Muscle of leg (tissue), 3 donors: ENCODE measurements at regions not wholly inside any gene's neighbourhood (a gene's known extent, or its start where the extent isn't known, plus 50 kb on each side); places are given as distances from the start of the nearest gene placed in this dataset.
A peak's percentile ranks its signal among the peaks of the same experiment; 100 is the strongest.

Experiments
- DNase-seq: peaks from one replicate; pipeline ENCODE4 v3.0.0; 2013
- H3K27ac ChIP-seq: one replicate; pipeline ENCODE4 v1.5.1; 2013; ENCODE audit warnings: mild to moderate bottlenecking, low read length, control low read depth
- H3K27me3 ChIP-seq: one replicate; pipeline ENCODE4 v1.6.1; 2013; ENCODE audit warnings: low read length; ENCODE audit not compliant: control insufficient read depth, insufficient read depth
- H3K36me3 ChIP-seq: one replicate; pipeline ENCODE4 v1.6.1; 2013; ENCODE audit warnings: low read length; ENCODE audit not compliant: control insufficient read depth, insufficient read depth
- H3K4me1 ChIP-seq: one replicate; pipeline ENCODE4 v1.6.1; 2013; ENCODE audit warnings: low read length; ENCODE audit not compliant: control insufficient read depth, insufficient read depth
- H3K4me3 ChIP-seq: one replicate; pipeline ENCODE4 v1.5.1; 2013; ENCODE audit warnings: low read length, control low read depth
- H3K9me3 ChIP-seq: replicated peaks from 2 replicates; pipeline ENCODE4 v1.6.1; 2013; ENCODE audit warnings: low read depth, low read length; ENCODE audit not compliant: control insufficient read depth
- WGBS: methylation state at CpG from one replicate; pipeline ENCODE4 v1.1.5; 2013; ENCODE audit warnings: missing lambda C conversion rate; ENCODE audit not compliant: insufficient coverage; 5-methylcytosine and 5-hydroxymethylcytosine counted together

DNA sequence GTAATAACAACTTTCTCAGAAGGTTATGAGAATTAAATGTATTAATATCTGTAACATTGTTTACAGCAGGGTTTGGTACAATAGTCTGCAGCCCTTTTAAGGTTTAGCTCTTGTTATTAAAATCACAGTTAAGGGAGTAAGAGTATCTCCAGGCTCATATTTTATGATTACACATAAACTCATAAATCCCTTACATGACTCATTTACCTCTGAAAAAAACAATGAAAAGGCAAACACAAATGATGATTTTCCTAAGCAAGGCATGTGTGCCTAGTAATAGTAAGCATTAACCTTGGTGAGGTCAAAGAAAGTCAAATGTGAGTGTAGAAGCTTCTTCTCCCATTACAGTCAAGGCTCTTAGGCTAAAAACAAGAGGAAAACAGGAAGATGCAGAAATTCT, 84.5 kb upstream of the ADGRL4 start:
- Histone ChIP-seq H3K9me3 (no peaks in the 10 kb centered on the region), H3K4me1 (no peaks in the 10 kb centered on the region)
- no peak for DNase-seq

DNA sequence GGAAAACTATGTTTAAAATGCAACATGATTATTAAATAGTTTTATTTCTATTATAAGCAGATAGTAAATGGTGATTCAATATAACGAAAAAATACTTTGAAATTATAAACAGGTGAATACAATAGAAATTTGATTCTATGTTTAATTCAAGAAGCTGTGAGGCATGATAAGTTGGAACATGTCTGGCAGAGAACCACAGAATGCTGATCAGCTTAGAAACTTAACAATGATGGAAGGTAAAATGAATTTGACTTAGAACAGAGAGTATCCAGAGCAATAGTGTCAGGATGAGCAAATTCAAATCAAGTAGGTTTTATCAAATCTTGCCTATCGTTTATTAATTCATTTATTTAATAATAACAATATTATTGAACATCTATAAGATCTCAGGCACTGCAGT, 83.4 kb upstream of the ADGRL4 start:
- no peaks in the 10 kb centered on the region for H3K9me3 ChIP-seq
- H3K27me3 ChIP-seq: no peaks in the 10 kb centered on the region
- H3K27ac ChIP-seq: no peak overlapping the region
- H3K4me3 ChIP-seq: no peak overlapping the region
- no peaks in the 10 kb centered on the region for H3K4me1 ChIP-seq
- no peaks in the 10 kb centered on the region for H3K36me3 ChIP-seq
- no CpG with 5 or more reads among the region's 2 CpGs for WGBS
- no peak for DNase-seq

More for the DNA sequence above, 84.5 kb upstream of the ADGRL4 start:
- no peak overlapping the region for H3K4me3 ChIP-seq
- H3K27me3 ChIP-seq: no peaks in the 10 kb centered on the region
- no peak overlapping the region for H3K27ac ChIP-seq
- H3K36me3 ChIP-seq: no peaks in the 10 kb centered on the region

DNA sequence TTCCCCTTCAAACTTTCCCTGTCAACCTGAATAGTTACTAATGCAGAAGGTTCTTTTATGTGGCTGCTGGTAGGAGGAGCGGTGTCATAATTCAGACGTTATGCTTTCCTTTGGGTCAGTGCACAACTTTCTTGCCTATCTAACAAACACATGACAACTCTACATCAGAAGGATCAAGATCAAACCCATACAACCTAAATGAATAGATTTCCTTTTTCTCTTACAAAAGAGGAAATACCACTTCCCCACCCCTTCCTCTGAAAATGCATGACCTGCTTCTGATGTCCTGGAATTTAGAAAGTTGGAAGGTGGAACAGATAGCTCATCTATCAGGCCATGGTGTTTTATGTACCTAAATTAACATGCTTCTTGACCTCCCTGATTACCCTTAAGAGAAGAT, 75.7 kb upstream of the ADGRL4 start:
- Histone ChIP-seq H3K27me3 (no peaks in the 10 kb centered on the region), H3K27ac (no peak overlapping the region), H3K4me3 (no peak overlapping the region), H3K4me1 (peaks cover 3% of the 10 kb centered on the region), H3K36me3 (no peaks in the 10 kb centered on the region), H3K9me3 (no peaks in the 10 kb centered on the region)
- no peak for DNase-seq
- 100% methylated on average over 2 of the region's 2 CpGs for WGBS

DNA sequence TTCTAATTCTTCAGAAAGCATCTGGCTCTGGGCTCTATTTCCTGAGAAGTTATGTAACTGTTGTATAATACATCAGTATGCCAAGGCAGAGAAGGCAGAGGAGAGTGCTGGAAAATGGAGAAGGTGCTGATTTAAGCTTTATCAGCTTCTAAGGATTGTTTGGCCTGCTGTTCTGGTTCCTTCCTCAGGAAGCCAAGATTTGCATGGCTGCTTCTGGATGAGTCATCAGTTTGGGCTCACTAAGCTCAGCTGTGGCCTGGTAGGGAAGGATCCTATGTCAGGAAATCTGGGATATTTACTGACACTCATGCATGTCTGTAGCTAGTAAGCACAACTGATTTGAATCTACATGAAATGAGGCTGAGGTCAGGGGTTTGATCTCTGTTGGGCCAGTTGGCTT, 73.2 kb upstream of the ADGRL4 start:
- Histone ChIP-seq H3K27ac (no peak overlapping the region), H3K4me3 (no peak overlapping the region), H3K27me3 (no peaks in the 10 kb centered on the region), H3K9me3 (no peaks in the 10 kb centered on the region), H3K4me1 (peaks cover 3% of the 10 kb centered on the region), H3K36me3 (no peaks in the 10 kb centered on the region)
- peak; percentile 70 for DNase-seq

DNA sequence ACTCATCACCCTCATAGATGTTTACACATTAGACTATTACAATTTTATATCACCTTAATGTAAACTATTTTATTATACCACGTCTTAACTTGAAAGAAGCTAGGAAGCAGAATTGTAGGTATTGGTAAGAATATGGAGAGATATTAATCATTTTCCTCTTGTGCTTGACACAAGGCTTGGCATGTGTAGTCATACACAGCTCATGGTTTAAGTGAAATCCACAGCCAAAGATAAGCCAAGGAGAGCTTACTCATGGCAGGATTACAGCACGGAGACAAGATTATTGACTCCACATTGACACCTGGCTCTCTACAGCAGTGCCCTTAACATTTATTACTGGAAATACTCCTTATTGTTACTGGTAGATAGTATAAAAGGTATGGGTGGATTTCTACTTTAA, 68.4 kb upstream of the ADGRL4 start:
- WGBS: no CpG with 5 or more reads among the region's 2 CpGs

DNA sequence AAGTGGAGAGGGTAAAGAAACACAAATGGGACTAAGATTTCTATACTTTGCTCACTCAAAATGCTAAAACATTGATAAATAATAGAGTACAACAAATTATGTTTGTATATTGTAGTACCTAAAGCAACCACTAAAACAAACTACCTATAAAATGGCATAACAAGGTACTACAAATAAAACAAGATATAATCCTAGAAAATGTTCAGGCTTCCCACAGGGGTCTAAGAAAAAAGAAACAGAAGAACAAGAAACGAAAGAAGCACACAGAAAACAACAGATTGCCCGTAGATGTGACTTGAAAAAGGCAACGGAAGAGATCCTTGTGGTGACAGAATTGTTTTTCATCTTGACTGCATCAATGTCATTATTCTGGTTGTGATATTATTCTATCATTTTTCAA, 63.3 kb upstream of the ADGRL4 start:
- DNase-seq: no peak
- 77% methylated on average over 2 of the region's 3 CpGs for WGBS
- H3K27ac ChIP-seq: no peak overlapping the region
- H3K9me3 ChIP-seq: no peaks in the 10 kb centered on the region
- no peak overlapping the region for H3K4me3 ChIP-seq
- H3K27me3 ChIP-seq: no peaks in the 10 kb centered on the region
- no peaks in the 10 kb centered on the region for H3K36me3 ChIP-seq
- H3K4me1 ChIP-seq: no peaks in the 10 kb centered on the region

More for the DNA sequence above, 68.4 kb upstream of the ADGRL4 start:
- H3K27ac ChIP-seq: no peak overlapping the region
- no peak for DNase-seq
- no peaks in the 10 kb centered on the region for H3K36me3 ChIP-seq
- H3K4me1 ChIP-seq: peaks cover 3% of the 10 kb centered on the region
- H3K27me3 ChIP-seq: no peaks in the 10 kb centered on the region
- H3K4me3 ChIP-seq: no peak overlapping the region
- no peaks in the 10 kb centered on the region for H3K9me3 ChIP-seq

DNA sequence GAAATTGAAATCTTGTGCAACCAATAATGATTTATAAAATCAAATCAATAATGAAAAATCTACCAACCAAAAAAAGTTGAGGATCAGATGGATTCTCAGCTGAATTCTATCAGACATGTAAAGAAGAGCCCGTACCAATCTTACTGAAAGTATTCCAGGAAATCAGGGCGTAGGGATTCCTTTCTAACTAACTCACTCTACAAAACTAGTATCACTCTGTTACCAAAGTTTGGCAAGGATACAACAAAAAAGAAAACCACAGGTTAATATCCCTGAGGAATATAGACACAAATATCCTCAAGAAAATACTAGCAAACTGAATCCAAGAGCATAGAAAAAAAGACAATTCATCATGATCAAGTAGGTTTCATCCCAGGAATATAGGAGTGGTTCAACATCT, 52.8 kb upstream of the ADGRL4 start:
- Histone ChIP-seq H3K4me1 (no peaks in the 10 kb centered on the region), H3K4me3 (no peak overlapping the region), H3K36me3 (no peaks in the 10 kb centered on the region), H3K27ac (no peak overlapping the region), H3K27me3 (no peaks in the 10 kb centered on the region), H3K9me3 (peaks cover 2% of the 10 kb centered on the region)
- WGBS: 100% methylated on average over 1 of the region's 2 CpGs
- DNase-seq: no peak
